Calu3 (cell line): ENCODE measurements at regions not wholly inside any gene's neighbourhood (a gene's known extent, or its start where the extent isn't known, plus 50 kb on each side); places are given as distances from the start of the nearest gene placed in this dataset.

Experiments used
- BruUV-seq: library from RNA; stranded (reverse); fragments of 400-500 nt; replicated peaks from 2 replicates; lab custom pipeline; 2021; lab: Mats Ljungman, UMichigan
- CTCF ChIA-PET: fragments of 300-600 bp; sonication (Branson Sonifier 250); formaldehyde crosslinking; loops from one replicate; lab custom pipeline; 2022; ENCODE audit warnings: antibody characterized with exemption; lab: Charles Lee
- DNase-seq: peaks from one replicate; pipeline ENCODE4 v3.0.0; 2022
- H3K27ac Mint-ChIP-seq: one replicate; pipeline ENCODE4 v1.8.0; 2022; ENCODE audit warnings: mixed read lengths; ENCODE audit not compliant: unreplicated experiment
- H3K27me3 Mint-ChIP-seq: one replicate; pipeline ENCODE4 v1.8.0; 2022; ENCODE audit warnings: mixed read lengths; ENCODE audit not compliant: unreplicated experiment
- H3K36me3 Mint-ChIP-seq: one replicate; pipeline ENCODE4 v1.8.0; 2022; ENCODE audit warnings: mild to moderate bottlenecking, moderate library complexity, mixed read lengths; ENCODE audit not compliant: insufficient read depth, unreplicated experiment
- H3K4me1 Mint-ChIP-seq: one replicate; pipeline ENCODE4 v1.8.0; 2022; ENCODE audit warnings: mild to moderate bottlenecking, low read depth, mixed read lengths; ENCODE audit not compliant: unreplicated experiment
- H3K4me3 Mint-ChIP-seq: one replicate; pipeline ENCODE4 v1.8.0; 2022; ENCODE audit warnings: mild to moderate bottlenecking, low read depth, moderate library complexity, mixed read lengths; ENCODE audit not compliant: unreplicated experiment
- H3K9me3 Mint-ChIP-seq: one replicate; pipeline ENCODE4 v1.8.0; 2022; ENCODE audit warnings: low read depth, mixed read lengths; ENCODE audit not compliant: unreplicated experiment
- intact Hi-C: fragments of 100-400 bp; cut with micrococcal nuclease; formaldehyde crosslinking; loops from one replicate; pipeline ENCODE4 v1.10.0; 2022; ENCODE audit not compliant: unreplicated experiment
- TF ChIP-seq, protein P1 (sequence below): fragments of 200-600 bp; IDR thresholded peaks from one replicate; pipeline ENCODE4 v1.8.0; 2022; ENCODE audit warnings: antibody characterized with exemption; ENCODE audit not compliant: unreplicated experiment

DNA sequence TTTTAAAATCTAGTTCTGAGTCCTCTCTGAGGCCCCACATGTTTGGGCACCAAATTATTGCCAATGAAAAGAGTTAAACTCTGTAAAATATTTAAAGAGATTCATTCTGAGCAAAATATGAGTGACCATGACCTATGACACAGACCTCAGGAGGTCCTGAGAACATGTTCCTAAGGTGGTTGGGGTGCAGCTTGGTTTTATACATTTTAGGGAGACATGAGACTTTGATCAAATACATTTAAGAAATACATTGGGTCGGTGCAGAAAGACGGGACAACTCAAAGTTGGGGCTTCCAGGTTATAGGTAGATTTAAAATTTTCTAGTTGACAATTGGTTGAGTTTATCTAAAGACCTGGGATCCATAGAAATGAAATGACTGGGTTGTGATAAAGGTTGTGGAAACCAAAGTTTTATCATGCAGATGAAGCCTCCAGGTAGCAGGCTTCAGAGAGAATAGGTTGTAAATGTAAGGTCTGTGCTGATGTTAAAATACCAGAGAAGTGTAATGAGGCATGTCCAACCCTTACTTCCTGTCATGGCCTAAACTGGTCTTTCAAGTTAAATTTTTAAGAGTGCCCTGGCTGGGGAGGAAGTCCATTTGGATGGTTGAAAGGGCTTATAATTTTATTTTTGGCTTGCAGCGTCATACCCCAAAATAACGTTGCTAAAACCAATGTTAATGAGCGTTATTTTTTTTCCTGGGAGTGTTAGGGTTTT is 274.9 kb downstream of the NUF2 start:
- no peak for DNase-seq
- no peak overlapping the region for H3K4me3 Mint-ChIP-seq
- H3K27me3 Mint-ChIP-seq, result no peaks in the 10 kb centered on the region
- H3K9me3 Mint-ChIP-seq, result peaks cover 14% of the 10 kb centered on the region
- BruUV-seq, result no TSS peak
- no peak overlapping the region for H3K27ac Mint-ChIP-seq
- intact Hi-C loops, result no loop called here
- CTCF ChIA-PET, result no interaction called here
- TF ChIP-seq, protein P1, sequence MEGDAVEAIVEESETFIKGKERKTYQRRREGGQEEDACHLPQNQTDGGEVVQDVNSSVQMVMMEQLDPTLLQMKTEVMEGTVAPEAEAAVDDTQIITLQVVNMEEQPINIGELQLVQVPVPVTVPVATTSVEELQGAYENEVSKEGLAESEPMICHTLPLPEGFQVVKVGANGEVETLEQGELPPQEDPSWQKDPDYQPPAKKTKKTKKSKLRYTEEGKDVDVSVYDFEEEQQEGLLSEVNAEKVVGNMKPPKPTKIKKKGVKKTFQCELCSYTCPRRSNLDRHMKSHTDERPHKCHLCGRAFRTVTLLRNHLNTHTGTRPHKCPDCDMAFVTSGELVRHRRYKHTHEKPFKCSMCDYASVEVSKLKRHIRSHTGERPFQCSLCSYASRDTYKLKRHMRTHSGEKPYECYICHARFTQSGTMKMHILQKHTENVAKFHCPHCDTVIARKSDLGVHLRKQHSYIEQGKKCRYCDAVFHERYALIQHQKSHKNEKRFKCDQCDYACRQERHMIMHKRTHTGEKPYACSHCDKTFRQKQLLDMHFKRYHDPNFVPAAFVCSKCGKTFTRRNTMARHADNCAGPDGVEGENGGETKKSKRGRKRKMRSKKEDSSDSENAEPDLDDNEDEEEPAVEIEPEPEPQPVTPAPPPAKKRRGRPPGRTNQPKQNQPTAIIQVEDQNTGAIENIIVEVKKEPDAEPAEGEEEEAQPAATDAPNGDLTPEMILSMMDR, result no peak
- H3K36me3 Mint-ChIP-seq, result no peaks in the 10 kb centered on the region
- no peaks in the 10 kb centered on the region for H3K4me1 Mint-ChIP-seq

DNA sequence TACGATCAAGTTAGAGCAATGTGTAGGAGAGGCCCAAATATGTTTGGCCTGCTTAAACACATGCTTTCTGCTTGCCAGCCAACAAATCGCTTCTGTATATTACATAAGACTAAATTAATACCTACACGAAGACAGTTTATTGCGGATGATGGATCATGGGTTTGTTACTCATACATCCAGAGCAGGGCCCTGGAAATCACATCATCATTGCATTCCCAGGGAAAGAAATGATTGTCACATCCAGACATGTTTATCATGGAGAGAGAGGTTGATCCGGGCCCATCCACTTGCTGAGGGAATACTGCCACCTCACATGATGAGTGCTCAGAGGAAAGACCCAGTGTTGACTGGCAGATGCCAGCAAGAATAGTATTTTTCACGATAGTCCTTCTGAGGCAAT is 282.6 kb downstream of the NUF2 start:
- intact Hi-C loops, result no loop called here
- DNase-seq, result no peak
- Mint-ChIP-seq H3K4me1 (no peaks in the 10 kb centered on the region), H3K36me3 (no peaks in the 10 kb centered on the region), H3K4me3 (no peak overlapping the region), H3K27me3 (no peaks in the 10 kb centered on the region), H3K27ac (no peak overlapping the region), H3K9me3 (peaks cover 12% of the 10 kb centered on the region)
- no TSS peak for BruUV-seq
- CTCF ChIA-PET, result no interaction called here
- TF ChIP-seq, protein P1, result no peak

DNA sequence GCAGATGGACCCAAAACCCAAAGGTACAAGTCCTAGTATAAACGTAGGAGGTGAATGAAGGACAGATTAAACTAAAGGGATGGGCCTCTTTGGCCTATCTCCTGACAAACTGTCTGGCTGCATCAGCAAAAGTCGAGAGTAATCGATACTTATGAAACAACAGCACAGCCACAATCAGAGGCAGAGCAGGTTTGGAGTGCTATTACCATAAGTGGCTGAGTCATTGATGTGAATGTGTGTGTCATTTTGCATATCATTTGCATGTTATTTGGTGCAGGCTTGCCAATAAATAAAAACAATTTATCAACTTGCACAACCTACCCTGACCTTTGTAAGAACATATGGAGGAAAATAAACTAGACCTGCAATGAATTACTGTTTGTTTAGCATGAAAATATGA is 283.1 kb downstream of the NUF2 start:
- no peaks in the 10 kb centered on the region for H3K27me3 Mint-ChIP-seq
- peaks cover 13% of the 10 kb centered on the region for H3K9me3 Mint-ChIP-seq
- BruUV-seq, result no TSS peak

DNA sequence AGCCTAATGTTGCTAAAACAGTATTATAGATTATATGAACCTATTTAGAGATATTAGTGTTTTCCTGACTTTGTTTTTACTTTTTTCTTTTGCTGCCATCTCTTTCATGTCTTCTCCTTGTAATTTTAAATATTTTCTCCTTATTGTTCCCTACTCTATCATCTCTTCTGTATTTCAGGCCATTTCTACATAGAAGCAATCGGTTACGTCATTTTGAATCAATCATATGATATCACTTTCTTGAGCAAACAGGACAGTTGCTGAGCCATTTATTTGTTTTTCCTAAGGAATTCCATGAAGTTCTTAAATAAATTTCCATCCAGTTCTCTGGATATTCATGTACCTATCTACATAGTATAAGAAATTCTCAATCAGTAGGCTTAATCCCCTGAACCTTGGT is 287.2 kb downstream of the NUF2 start:
- Mint-ChIP-seq H3K4me3 (no peak overlapping the region), H3K27me3 (no peaks in the 10 kb centered on the region), H3K4me1 (no peaks in the 10 kb centered on the region), H3K9me3 (peaks cover 11% of the 10 kb centered on the region), H3K36me3 (no peaks in the 10 kb centered on the region), H3K27ac (no peak overlapping the region)
- no peak for DNase-seq
- CTCF ChIA-PET, result no interaction called here
- intact Hi-C loops, result no loop called here
- no TSS peak for BruUV-seq
- TF ChIP-seq, protein P1, result no peak

More for the DNA sequence above, 283.1 kb downstream of the NUF2 start:
- no peaks in the 10 kb centered on the region for H3K4me1 Mint-ChIP-seq
- intact Hi-C loops, result no loop called here
- CTCF ChIA-PET, result no interaction called here
- TF ChIP-seq, protein P1, result no peak
- no peak overlapping the region for H3K27ac Mint-ChIP-seq
- DNase-seq, result no peak
- H3K36me3 Mint-ChIP-seq, result no peaks in the 10 kb centered on the region
- H3K4me3 Mint-ChIP-seq, result no peak overlapping the region
